MCF 10A (cell line): ENCODE measurements at regions not wholly inside any gene's neighbourhood (a gene's known extent, or its start where the extent isn't known, plus 50 kb on each side); places are given as distances from the start of the nearest gene placed in this dataset.

Experiments
- BruUV-seq: library from RNA; stranded (reverse); fragments of 400-500 nt; replicated peaks from 2 replicates; lab custom pipeline; 2021; lab: Mats Ljungman, UMichigan
- CTCF ChIA-PET: fragments of 300-600 bp; sonication (Branson Sonifier 250); formaldehyde crosslinking; extraction: SDS; loops from one replicate; lab custom pipeline; 2021; ENCODE audit warnings: antibody characterized with exemption, inconsistent platforms; lab: Yijun Ruan, JAX
- POLR2A ChIA-PET: fragments of 300-600, 350-650 bp; sonication (Branson Sonifier 250); formaldehyde crosslinking; extraction: SDS; loops from one replicate; lab custom pipeline; 2020; ENCODE audit warnings: antibody characterized with exemption, inconsistent platforms; lab: Yijun Ruan, JAX
- DNase-seq: peaks from one replicate; pipeline ENCODE4 v3.0.0-alpha.2; 2018; ENCODE audit not compliant: unreplicated experiment
- H3K27ac Mint-ChIP-seq: one replicate; pipeline ENCODE4 v1.8.0; 2022; ENCODE audit warnings: mild to moderate bottlenecking, low read depth, mixed read lengths; ENCODE audit not compliant: unreplicated experiment
- H3K27me3 Mint-ChIP-seq: one replicate; pipeline ENCODE4 v1.8.0; 2022; ENCODE audit warnings: mixed read lengths; ENCODE audit not compliant: insufficient read depth, unreplicated experiment
- H3K36me3 Mint-ChIP-seq: one replicate; pipeline ENCODE4 v1.8.0; 2022; ENCODE audit warnings: mild to moderate bottlenecking, moderate library complexity, mixed read lengths; ENCODE audit not compliant: insufficient read depth, unreplicated experiment
- H3K4me1 Mint-ChIP-seq: one replicate; pipeline ENCODE4 v1.8.0; 2022; ENCODE audit warnings: mixed read lengths; ENCODE audit not compliant: insufficient read depth, unreplicated experiment
- H3K4me3 Mint-ChIP-seq: one replicate; pipeline ENCODE4 v1.8.0; 2022; ENCODE audit warnings: mild to moderate bottlenecking, moderate library complexity, mixed read lengths; ENCODE audit not compliant: unreplicated experiment
- H3K9me3 Mint-ChIP-seq: one replicate; pipeline ENCODE4 v1.8.0; 2022; ENCODE audit warnings: mixed read lengths; ENCODE audit not compliant: unreplicated experiment
- intact Hi-C: fragments of 100-400 bp; cut with micrococcal nuclease; formaldehyde crosslinking; loops from 2 replicates; pipeline ENCODE4 v1.14.1; 2022
- TF ChIP-seq, protein P1 (sequence below): fragments of 200-600 bp; IDR thresholded peaks from one replicate; pipeline ENCODE4 v1.8.0; 2022; ENCODE audit warnings: antibody characterized with exemption, mild to moderate bottlenecking; ENCODE audit not compliant: unreplicated experiment

DNA sequence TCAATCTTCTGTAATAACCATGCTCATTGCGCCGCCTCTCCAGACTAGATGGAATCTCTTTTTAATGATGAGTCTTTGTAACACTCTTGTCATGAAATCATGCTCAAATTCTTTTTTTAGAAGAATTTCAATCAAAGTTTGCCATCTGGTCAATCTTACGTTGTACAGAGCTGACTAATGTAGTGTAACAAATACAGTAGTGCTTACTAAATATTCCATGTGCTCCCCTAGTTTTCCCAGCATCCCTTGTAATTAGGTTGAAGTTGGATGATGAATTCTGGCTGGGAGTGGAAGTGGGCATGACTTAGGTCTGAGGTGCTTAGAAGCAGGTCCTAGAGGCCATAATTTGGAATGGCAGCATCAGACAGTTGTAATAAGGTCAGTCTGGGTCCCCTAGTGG, 309.1 kb upstream of the SNX7 start:
- Mint-ChIP-seq H3K4me1 (peaks cover 16% of the 10 kb centered on the region), H3K9me3 (no peaks in the 10 kb centered on the region), H3K27ac (no peak overlapping the region), H3K27me3 (no peaks in the 10 kb centered on the region), H3K4me3 (no peak overlapping the region), H3K36me3 (no peaks in the 10 kb centered on the region)
- CTCF ChIA-PET, result no interaction called here
- DNase-seq, result no peak
- intact Hi-C loops, result no loop called here
- BruUV-seq, result no TSS peak
- POLR2A ChIA-PET, result no interaction called here
- TF ChIP-seq, protein P1, sequence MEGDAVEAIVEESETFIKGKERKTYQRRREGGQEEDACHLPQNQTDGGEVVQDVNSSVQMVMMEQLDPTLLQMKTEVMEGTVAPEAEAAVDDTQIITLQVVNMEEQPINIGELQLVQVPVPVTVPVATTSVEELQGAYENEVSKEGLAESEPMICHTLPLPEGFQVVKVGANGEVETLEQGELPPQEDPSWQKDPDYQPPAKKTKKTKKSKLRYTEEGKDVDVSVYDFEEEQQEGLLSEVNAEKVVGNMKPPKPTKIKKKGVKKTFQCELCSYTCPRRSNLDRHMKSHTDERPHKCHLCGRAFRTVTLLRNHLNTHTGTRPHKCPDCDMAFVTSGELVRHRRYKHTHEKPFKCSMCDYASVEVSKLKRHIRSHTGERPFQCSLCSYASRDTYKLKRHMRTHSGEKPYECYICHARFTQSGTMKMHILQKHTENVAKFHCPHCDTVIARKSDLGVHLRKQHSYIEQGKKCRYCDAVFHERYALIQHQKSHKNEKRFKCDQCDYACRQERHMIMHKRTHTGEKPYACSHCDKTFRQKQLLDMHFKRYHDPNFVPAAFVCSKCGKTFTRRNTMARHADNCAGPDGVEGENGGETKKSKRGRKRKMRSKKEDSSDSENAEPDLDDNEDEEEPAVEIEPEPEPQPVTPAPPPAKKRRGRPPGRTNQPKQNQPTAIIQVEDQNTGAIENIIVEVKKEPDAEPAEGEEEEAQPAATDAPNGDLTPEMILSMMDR, result no peak

- ChIA-PET CTCF (no interaction called here), POLR2A (interaction anchor here (0.8 kb wide), 1 partner anchor 12 kb away, joined by 4 read pairs; no protein-coding TSS in a partner anchor)
- intact Hi-C loops, result no loop called here
- Mint-ChIP-seq H3K27me3 (no peaks in the 10 kb centered on the region), H3K9me3 (no peaks in the 10 kb centered on the region), H3K27ac (no peak overlapping the region), H3K36me3 (no peaks in the 10 kb centered on the region), H3K4me3 (no peak overlapping the region), H3K4me1 (peaks cover 16% of the 10 kb centered on the region)
- no TSS peak for BruUV-seq
- TF ChIP-seq, protein P1, result no peak
- peak; percentile 22 for DNase-seq
Measured at GRCh38 chr1:98351561-98351960, 310.0 kb upstream of the SNX7 start.

GRCh38 chr1:98345417-98345816, 316.1 kb upstream of the SNX7 start:
- ChIA-PET POLR2A (no interaction called here), CTCF (interaction anchor here (0.6 kb wide), 2 partner anchors 14 to 1297 kb away, joined by 3 read pairs; no protein-coding TSS in a partner anchor)
- intact Hi-C loops, result no loop called here
- no peak overlapping the region for H3K4me3 Mint-ChIP-seq
- no peaks in the 10 kb centered on the region for H3K36me3 Mint-ChIP-seq
- TF ChIP-seq, protein P1, result no peak
- BruUV-seq, result no TSS peak
- H3K4me1 Mint-ChIP-seq, result peaks cover 5% of the 10 kb centered on the region
- H3K27ac Mint-ChIP-seq, result no peak overlapping the region
- H3K27me3 Mint-ChIP-seq, result no peaks in the 10 kb centered on the region
- DNase-seq, result no peak
- H3K9me3 Mint-ChIP-seq, result no peaks in the 10 kb centered on the region

DNA sequence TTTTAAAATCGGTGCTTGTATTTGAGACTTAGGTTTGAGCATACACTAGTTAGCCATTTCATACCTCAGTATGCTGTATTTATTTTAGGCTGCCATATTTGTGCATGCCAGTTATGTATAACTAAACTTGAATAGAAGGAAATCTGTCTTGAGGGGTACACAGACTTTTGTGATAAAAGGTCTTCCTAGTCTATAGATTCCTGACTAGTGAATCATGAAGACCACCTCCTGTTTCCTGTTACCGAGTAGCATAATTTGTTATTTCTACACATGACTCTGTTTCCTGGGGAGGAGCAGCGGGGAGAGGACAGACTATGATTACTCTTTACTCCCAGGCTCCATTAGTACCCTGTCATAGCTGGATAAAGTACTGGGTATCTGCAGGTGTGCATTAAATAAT, 316.8 kb upstream of the SNX7 start:
- H3K9me3 Mint-ChIP-seq, result no peaks in the 10 kb centered on the region
- intact Hi-C loops, result no loop called here
- no peaks in the 10 kb centered on the region for H3K36me3 Mint-ChIP-seq
- no peak overlapping the region for H3K27ac Mint-ChIP-seq
- BruUV-seq, result no TSS peak
- POLR2A ChIA-PET, result no interaction called here
- H3K4me3 Mint-ChIP-seq, result no peak overlapping the region
- CTCF ChIA-PET, result no interaction called here
- TF ChIP-seq, protein P1, result no peak
- no peaks in the 10 kb centered on the region for H3K27me3 Mint-ChIP-seq
- peaks cover 5% of the 10 kb centered on the region for H3K4me1 Mint-ChIP-seq
- no peak for DNase-seq
